Epithelial cell of proximal tubule (primary cell): ENCODE measurements at regions not wholly inside any gene's neighbourhood (a gene's known extent, or its start where the extent isn't known, plus 50 kb on each side); places are given as distances from the start of the nearest gene placed in this dataset.

ENCODE experiments used
- DNase-seq: peaks from one replicate; pipeline ENCODE4 v3.0.0-alpha.2; 2011; ENCODE audit warnings: low read depth
- H3K4me3 ChIP-seq: 2 replicates; pipeline ENCODE4 v1.5.1; 2011; ENCODE audit warnings: low read depth, mild to moderate bottlenecking, low read length
- TF ChIP-seq, protein P1 (sequence below): conservative IDR thresholded peaks from 2 replicates; pipeline ENCODE4 v1.5.1; 2012; ENCODE audit warnings: low read depth, mild to moderate bottlenecking, low read length

DNA sequence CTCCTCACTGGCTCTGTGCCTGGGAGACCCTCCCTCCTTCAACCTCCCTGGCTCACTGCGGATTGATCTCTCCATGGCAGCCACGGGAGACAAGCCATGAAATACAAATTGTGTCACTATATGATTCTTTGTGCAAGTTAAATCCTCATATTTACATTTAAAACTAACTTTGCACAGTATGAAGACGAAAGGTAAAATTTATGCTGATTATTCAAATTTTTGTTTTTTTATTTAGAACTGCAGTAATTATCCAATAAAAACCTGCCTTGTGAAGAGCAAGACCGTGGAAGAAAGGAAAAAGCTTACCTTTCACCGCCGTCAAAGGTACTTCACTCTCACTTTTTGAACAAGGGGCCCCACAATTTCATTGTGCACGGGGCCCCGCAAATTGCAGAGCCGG lies 436.9 kb downstream of the EIPR1 start:
- H3K4me3 ChIP-seq = no peak overlapping the region
- DNase-seq = no peak
- TF ChIP-seq, protein P1, sequence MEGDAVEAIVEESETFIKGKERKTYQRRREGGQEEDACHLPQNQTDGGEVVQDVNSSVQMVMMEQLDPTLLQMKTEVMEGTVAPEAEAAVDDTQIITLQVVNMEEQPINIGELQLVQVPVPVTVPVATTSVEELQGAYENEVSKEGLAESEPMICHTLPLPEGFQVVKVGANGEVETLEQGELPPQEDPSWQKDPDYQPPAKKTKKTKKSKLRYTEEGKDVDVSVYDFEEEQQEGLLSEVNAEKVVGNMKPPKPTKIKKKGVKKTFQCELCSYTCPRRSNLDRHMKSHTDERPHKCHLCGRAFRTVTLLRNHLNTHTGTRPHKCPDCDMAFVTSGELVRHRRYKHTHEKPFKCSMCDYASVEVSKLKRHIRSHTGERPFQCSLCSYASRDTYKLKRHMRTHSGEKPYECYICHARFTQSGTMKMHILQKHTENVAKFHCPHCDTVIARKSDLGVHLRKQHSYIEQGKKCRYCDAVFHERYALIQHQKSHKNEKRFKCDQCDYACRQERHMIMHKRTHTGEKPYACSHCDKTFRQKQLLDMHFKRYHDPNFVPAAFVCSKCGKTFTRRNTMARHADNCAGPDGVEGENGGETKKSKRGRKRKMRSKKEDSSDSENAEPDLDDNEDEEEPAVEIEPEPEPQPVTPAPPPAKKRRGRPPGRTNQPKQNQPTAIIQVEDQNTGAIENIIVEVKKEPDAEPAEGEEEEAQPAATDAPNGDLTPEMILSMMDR = no peak

DNA sequence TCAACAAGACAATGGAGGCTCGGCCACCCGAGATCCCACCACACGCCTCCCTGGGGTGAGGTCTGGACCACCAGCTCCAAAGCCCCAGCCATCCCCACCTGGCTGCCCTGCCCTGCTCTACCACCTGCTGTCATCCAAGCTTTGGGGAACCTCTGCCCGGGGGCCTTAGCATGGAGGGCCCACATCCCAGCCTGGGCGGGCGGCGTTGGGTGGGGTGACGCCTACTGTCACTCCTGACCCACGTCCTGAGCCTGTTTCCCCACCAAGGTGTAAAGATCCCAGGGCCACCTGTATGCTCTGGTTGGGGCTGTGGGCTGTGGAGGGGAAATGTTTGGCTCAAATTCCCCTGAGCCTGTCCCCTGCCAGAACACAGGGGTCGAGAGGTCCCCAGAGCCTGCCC lies 437.6 kb downstream of the EIPR1 start:
- H3K4me3 ChIP-seq = no peak overlapping the region
- TF ChIP-seq, protein P1 = no peak
- DNase-seq = no peak

DNA sequence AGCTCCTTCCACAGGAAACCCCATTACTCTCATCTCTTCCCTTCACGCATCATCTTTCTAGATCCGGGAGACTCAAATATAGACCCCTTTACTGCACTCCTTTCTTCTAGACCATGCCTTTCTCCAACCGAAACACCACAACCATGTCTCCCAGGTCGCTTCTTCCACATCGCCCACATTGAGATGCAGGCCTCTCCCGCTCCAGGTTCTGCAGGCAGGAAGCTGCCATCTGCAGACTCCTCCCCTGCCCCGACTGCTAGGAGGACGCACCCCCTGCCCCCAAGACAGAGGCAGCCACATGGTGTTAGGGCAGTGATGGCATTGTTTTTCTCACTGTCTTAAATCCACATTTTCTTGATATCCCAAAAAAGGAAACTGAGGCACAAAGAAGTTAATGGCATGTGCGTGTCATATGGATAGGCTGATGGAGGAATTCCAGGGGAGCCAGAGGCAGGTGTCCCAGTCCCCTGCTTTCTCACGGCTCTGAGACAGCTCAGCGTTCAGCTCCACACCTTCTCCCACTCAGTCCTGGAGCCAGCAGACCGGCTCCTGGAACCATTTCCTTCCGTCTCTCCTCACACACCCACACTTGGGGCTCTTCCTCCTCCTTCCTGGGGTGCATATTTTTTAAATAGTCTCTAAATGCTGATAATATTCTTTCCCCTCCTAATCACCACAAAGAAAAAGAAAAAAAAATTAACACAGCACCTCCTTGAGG lies 438.4 kb downstream of the EIPR1 start:
- DNase-seq = no peak
- TF ChIP-seq, protein P1 = no peak
- no peak overlapping the region for H3K4me3 ChIP-seq

DNA sequence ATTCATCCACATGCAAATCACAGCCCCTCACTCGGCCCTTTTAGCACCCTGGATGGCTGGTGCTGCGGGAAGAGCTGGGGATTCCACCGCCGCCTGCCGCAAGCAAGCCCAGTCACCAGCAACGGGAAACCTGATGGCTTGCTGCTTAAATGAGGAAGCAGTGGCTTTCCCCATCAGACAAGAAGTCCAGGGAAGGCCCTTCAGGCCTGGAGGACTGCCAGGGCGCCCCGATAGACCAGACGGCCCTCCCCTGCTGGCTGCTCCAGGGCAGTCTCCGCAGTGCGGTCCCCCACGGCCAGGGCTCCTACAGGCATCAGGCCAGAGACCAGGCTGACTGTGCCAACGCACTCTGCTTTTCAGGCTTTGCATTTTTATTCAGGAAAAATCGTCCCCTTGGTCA lies 439.1 kb downstream of the EIPR1 start:
- H3K4me3 ChIP-seq = no peak overlapping the region
- TF ChIP-seq, protein P1 = no peak
- no peak for DNase-seq

DNA sequence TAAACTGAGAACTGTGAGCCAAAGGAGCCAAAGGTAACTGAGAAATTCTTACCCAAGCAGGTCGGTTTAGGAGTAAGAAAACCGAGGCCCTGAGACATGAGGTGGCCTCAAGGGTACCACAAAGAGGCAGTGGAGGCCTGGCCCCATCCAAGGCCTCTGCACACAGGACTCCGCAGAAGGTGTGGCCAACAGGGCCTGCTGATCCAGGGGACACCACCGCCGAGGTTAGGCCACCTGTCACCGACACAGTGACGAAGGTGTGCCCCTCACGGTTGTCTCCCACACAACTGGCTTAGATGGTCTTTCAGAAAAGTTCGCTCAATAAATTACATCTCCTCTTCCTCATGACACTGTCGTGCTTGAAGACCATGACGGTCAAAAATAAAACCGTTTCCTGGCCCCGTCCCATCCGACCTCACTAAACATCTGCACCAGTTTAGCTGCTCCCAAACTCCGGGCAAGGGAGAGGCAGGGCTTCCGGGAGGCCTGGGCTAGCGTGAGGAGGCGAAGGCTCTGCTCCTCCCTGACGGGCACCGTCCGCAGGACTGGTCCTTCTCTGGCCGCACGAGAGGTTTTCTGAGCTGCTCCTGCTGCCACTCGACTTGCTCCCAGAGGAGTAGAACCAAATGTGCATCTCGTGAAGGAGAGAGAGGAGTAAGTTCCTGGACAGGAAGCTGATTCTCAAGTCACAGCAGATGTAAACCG lies 442.0 kb downstream of the EIPR1 start:
- no peak for DNase-seq
- H3K4me3 ChIP-seq = no peak overlapping the region
- TF ChIP-seq, protein P1 = no peak

DNA sequence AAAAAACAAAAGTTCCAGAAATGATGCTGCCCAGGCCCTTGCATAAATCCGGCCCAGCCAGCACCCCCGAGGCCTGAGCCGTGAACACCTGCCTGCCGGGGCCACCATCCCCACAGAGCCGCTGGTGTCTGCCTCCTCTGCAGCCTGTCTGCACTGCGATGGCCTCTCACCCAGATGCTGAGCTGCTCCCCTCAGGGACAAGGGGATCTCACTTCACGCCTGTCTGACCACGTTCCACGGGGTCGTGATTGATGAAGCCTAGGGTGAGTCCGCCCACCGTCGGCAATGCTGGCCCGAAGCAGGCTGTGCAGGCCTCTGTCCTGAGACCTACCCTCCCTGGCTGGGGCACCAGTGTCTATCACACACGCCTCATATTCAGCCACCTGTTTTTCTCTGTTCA lies 444.2 kb downstream of the EIPR1 start:
- no peak overlapping the region for H3K4me3 ChIP-seq
- no peak for DNase-seq
- TF ChIP-seq, protein P1 = no peak
